HG03520 (cell line): ENCODE measurements at regions not wholly inside any gene's neighbourhood (a gene's known extent, or its start where the extent isn't known, plus 50 kb on each side); places are given as distances from the start of the nearest gene placed in this dataset.
"Not testable (repeated sequence)": the region's sequence is repeated elsewhere in the genome, so short reads cannot be mapped to it uniquely, and the experiment has no call there.

Experiments used
- ATAC-seq: cut with Tn5 transposase; IDR thresholded peaks from one replicate; pipeline ENCODE4 v1.9.1; 2021; ENCODE audit warnings: mild to moderate bottlenecking, moderate library complexity; ENCODE audit not compliant: unreplicated experiment

- ATAC-seq, result no peak
These were observed 80.3 kb downstream of the POU3F4 start for GRCh38 chrX:83588409-83588808.

GRCh38 chrX:83593634-83594294, 85.7 kb downstream of the POU3F4 start:
- ATAC-seq, result no peak

DNA sequence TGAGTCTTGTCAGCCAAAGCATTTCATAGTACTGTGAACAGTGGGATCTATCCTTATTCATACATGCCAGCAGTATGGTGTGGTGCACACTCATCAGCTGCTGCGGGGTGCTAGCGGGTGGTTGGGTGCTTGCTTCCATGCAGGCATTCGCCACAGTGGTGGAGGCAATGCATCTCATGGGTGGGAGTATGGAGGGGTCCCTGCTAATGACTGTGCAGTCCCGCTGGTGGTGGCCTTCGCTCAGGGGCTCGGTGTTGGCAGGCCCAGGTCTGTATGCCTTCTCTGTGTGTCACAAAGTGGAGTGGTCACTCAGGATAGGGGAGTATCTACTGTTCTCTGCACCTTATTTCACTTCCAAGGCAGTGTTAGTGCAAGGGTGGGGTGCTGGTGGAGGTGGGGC, 122.6 kb downstream of the POU3F4 start:
- no peak for ATAC-seq

DNA sequence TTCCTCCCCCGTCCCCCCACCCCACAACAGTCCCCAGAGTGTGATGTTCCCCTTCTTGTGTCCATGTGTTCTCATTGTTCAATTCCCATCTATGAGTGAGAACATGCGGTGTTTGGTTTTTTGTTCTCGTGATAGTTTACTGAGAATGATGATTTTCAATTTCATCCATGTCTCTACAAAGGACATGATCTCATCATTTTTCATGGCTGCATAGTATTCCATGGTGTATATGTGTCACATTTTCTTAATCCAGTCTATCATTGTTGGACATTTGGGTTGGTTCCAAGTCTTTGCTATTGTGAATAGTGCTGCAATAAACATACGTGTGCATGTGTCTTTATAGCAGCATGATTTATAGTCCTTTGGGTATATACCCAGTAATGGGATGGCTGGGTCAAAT, 141.6 kb downstream of the POU3F4 start:
- not testable (repeated sequence) for ATAC-seq

- ATAC-seq, result peak; percentile 71
These were observed 150.6 kb downstream of the POU3F4 start for GRCh38 chrX:83658731-83659130.
